Endodermal cell (in vitro differentiated cells): ENCODE measurements at regions not wholly inside any gene's neighbourhood (a gene's known extent, or its start where the extent isn't known, plus 50 kb on each side); places are given as distances from the start of the nearest gene placed in this dataset.

Source experiments
- DNase-seq: peaks from one replicate; pipeline ENCODE4 v3.0.0-alpha.2; 2017
- H3K27ac ChIP-seq: 2 replicates; pipeline ENCODE4 v1.5.1; 2013; ENCODE audit warnings: mild to moderate bottlenecking, low read depth, low read length, moderate library complexity
- H3K27me3 ChIP-seq: 2 replicates; pipeline ENCODE4 v1.6.1; 2013; ENCODE audit warnings: mild to moderate bottlenecking, low read length, moderate library complexity; ENCODE audit not compliant: insufficient read depth, control insufficient read depth, poor library complexity, severe bottlenecking
- H3K36me3 ChIP-seq: 2 replicates; pipeline ENCODE4 v1.7.0; 2013; ENCODE audit warnings: mild to moderate bottlenecking, low read length, moderate library complexity; ENCODE audit not compliant: control insufficient read depth, insufficient read depth
- H3K4me1 ChIP-seq: one replicate; pipeline ENCODE4 v1.7.0; 2013; ENCODE audit warnings: low read length; ENCODE audit not compliant: control insufficient read depth, insufficient read depth
- H3K4me3 ChIP-seq: 2 replicates; pipeline ENCODE4 v1.5.1; 2013; ENCODE audit warnings: mild to moderate bottlenecking, low read length, moderate library complexity
- H3K9ac ChIP-seq: 2 replicates; pipeline ENCODE4 v1.6.1; 2013; ENCODE audit warnings: mild to moderate bottlenecking, low read length, moderate library complexity; ENCODE audit not compliant: poor library complexity, severe bottlenecking; ENCODE audit errors: extremely low read depth
- H3K9me3 ChIP-seq: 2 replicates; pipeline ENCODE4 v1.6.1; 2013; ENCODE audit warnings: mild to moderate bottlenecking, low read length, moderate library complexity; ENCODE audit not compliant: control insufficient read depth
- H3K27ac Mint-ChIP-seq: 2 replicates; pipeline ENCODE4 v1.8.0; 2020; ENCODE audit warnings: mixed read lengths
- H3K27me3 Mint-ChIP-seq: 2 replicates; pipeline ENCODE4 v1.8.0; 2021; ENCODE audit warnings: mild to moderate bottlenecking, mixed read lengths; ENCODE audit not compliant: insufficient read depth
- H3K36me3 Mint-ChIP-seq: 2 replicates; pipeline ENCODE4 v1.8.0; 2020; ENCODE audit warnings: low read depth, mixed read lengths
- H3K4me1 Mint-ChIP-seq: 2 replicates; pipeline ENCODE4 v1.8.0; 2020; ENCODE audit warnings: mixed read lengths
- H3K4me3 Mint-ChIP-seq: 2 replicates; pipeline ENCODE4 v1.8.0; 2020; ENCODE audit warnings: mild to moderate bottlenecking, moderate library complexity, mixed read lengths
- H3K9me3 Mint-ChIP-seq: 2 replicates; pipeline ENCODE4 v1.8.0; 2020; ENCODE audit warnings: mild to moderate bottlenecking, mixed read lengths
- WGBS, 2 experiments: methylation state at CpG; one replicate each; pipeline versions ENCODE4 v1.1.5 to v1.1.7; 2013; ENCODE audit warnings: missing lambda C conversion rate in 2 of 2, mixed read lengths in 1 of 2; ENCODE audit not compliant: insufficient coverage in 1 of 2, insufficient read length in 1 of 2; 5-methylcytosine and 5-hydroxymethylcytosine counted together
- TF ChIP-seq, protein P1 (sequence below): fragments of 200-600 bp; sonication (generic); conservative IDR thresholded peaks from 2 replicates; pipeline ENCODE4 v1.5.0; 2021; ENCODE audit warnings: antibody characterized with exemption, mild to moderate bottlenecking

DNA sequence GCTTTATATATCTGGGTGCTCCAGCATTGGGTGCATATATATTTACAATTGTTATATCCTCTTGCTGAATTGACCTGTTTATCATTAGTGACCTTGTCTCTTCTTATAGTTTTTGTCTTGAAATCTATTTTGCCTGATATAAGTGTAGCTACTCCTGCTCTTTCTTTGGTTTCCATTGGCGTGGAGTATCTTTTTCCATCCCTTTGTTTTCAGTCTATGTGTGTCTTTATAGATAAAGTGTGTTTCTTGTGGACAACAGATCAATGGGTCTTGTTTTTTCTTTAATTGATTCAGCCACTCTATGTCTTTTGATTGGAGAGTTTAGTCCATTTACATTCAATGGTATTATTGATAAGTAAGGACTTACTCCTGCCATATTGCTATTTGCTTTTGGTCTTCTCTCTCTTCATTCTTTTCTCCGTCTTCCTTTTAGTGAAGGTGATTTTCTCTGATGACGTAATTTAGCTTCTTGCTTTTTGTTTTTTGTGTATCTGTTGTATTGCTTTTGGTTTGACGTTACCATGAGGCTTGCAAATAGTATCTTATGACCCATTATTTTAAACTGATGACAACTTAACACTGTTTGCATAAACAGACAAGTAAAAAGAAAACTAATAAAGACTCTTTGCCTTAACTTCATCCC, 347.6 kb downstream of the TMEM121 start:
- no peak overlapping the region for H3K27ac Mint-ChIP-seq
- H3K9me3 Mint-ChIP-seq, result peaks cover 98% of the 10 kb centered on the region

DNA sequence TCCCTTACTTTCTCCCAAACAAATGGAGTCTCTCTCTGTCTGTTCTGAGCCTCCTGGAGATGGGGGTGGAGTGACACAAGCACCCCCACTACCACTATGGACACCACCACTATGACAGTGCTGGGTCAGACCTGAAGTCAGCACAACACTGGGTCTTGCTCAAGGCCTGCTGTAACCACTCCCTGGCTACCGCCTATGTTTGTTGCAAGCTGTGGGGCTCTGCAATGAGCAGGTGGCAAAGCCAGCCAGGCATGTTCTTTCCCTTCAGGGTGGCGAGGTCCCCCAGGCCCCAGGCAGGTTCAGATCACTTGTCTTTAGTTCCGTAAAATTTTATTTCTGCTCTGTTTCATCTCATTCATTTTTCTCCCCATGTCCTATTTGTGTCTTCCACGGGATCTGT, 349.8 kb downstream of the TMEM121 start:
- TF ChIP-seq, protein P1, sequence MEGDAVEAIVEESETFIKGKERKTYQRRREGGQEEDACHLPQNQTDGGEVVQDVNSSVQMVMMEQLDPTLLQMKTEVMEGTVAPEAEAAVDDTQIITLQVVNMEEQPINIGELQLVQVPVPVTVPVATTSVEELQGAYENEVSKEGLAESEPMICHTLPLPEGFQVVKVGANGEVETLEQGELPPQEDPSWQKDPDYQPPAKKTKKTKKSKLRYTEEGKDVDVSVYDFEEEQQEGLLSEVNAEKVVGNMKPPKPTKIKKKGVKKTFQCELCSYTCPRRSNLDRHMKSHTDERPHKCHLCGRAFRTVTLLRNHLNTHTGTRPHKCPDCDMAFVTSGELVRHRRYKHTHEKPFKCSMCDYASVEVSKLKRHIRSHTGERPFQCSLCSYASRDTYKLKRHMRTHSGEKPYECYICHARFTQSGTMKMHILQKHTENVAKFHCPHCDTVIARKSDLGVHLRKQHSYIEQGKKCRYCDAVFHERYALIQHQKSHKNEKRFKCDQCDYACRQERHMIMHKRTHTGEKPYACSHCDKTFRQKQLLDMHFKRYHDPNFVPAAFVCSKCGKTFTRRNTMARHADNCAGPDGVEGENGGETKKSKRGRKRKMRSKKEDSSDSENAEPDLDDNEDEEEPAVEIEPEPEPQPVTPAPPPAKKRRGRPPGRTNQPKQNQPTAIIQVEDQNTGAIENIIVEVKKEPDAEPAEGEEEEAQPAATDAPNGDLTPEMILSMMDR, result no peak
- H3K4me1 Mint-ChIP-seq, result no peaks in the 10 kb centered on the region
- H3K36me3 ChIP-seq, result no peaks in the 10 kb centered on the region
- peaks cover 97% of the 10 kb centered on the region for H3K9me3 Mint-ChIP-seq
- H3K27me3 Mint-ChIP-seq, result no peaks in the 10 kb centered on the region
- H3K9ac ChIP-seq, result no peak overlapping the region
- H3K9me3 ChIP-seq, result peaks cover 55% of the 10 kb centered on the region
- WGBS, 2 experiments, result 58 to 65% methylated on average over 3 to 4 of the region's 4 CpGs
- H3K4me3 Mint-ChIP-seq, result no peak overlapping the region
- peak; percentile 12 for DNase-seq
- no peaks in the 10 kb centered on the region for H3K27me3 ChIP-seq
- H3K4me1 ChIP-seq, result no peaks in the 10 kb centered on the region
- H3K36me3 Mint-ChIP-seq, result no peaks in the 10 kb centered on the region
- no peak overlapping the region for H3K4me3 ChIP-seq
- no peak overlapping the region for H3K27ac ChIP-seq
- H3K27ac Mint-ChIP-seq, result no peak overlapping the region

More for the DNA sequence above, 347.6 kb downstream of the TMEM121 start:
- Histone ChIP-seq H3K36me3 (no peaks in the 10 kb centered on the region), H3K4me1 (no peaks in the 10 kb centered on the region), H3K9ac (no peak overlapping the region), H3K4me3 (no peak overlapping the region), H3K27ac (no peak overlapping the region), H3K27me3 (no peaks in the 10 kb centered on the region), H3K9me3 (peaks cover 75% of the 10 kb centered on the region)
- no peaks in the 10 kb centered on the region for H3K36me3 Mint-ChIP-seq
- TF ChIP-seq, protein P1, result no peak
- 63% methylated on average over 3 of the region's 4 CpGs; no CpG with 5 or more reads in 1 of the 2 experiments for WGBS, 2 experiments
- no peak overlapping the region for H3K4me3 Mint-ChIP-seq
- DNase-seq, result no peak
- no peaks in the 10 kb centered on the region for H3K4me1 Mint-ChIP-seq
- no peaks in the 10 kb centered on the region for H3K27me3 Mint-ChIP-seq

DNA sequence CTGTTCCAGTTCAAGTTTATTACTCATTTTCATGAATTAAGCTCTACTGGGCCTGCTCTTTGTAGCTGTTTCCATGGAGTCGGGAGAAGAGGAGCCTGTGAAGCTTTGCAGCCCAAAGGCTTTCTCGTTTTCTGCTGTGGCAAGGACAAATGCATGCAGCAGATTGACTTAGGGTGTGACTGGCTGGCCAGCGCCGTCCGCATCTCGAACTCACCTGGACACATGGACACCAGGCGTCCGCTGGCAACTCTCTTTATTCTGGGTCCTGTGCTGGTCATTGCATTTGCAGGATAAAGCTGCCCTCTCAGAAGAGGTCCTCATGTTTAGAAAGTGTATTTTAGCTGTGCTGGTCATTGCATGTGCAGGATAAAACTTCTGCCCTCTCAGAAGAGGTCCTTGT, 350.4 kb downstream of the TMEM121 start:
- TF ChIP-seq, protein P1, result no peak
- Histone ChIP-seq H3K4me1 (no peaks in the 10 kb centered on the region), H3K27ac (no peak overlapping the region), H3K9me3 (peaks cover 48% of the 10 kb centered on the region), H3K36me3 (no peaks in the 10 kb centered on the region), H3K4me3 (no peak overlapping the region), H3K9ac (no peak overlapping the region), H3K27me3 (no peaks in the 10 kb centered on the region)
- Mint-ChIP-seq H3K27me3 (no peaks in the 10 kb centered on the region), H3K36me3 (no peaks in the 10 kb centered on the region), H3K27ac (no peak overlapping the region), H3K9me3 (peaks cover 94% of the 10 kb centered on the region), H3K4me3 (no peak overlapping the region), H3K4me1 (no peaks in the 10 kb centered on the region)
- WGBS, 2 experiments, result 87% methylated on average over 8 of the region's 8 CpGs
- peak; percentile 2 for DNase-seq
